ENCODE measurements at regions not wholly inside any gene's neighbourhood (a gene's known extent, or its start where the extent isn't known, plus 50 kb on each side); places are given as distances from the start of the nearest gene placed in this dataset.

GRCh38 chrX:122047261-122047660 is 999.9 kb downstream of the GLUD2 start:
- intact Hi-C loops (cut with DNase I; ENCODE audit: low total_unique reads), result no loop called here
- no peaks in the 10 kb centered on the region for H3K36me3 ChIP-seq (ENCODE audit: low read depth, missing control alignments)
- no peaks in the 10 kb centered on the region for H3K27me3 ChIP-seq
- H3K27ac ChIP-seq, result no peak overlapping the region
- no peak for TF ChIP-seq POLR2A (IDR thresholded peaks at IDR 0.05)
- no peak for TF ChIP-seq CTCF (IDR thresholded peaks at IDR 0.05)
- H3K4me3 ChIP-seq, result no peak overlapping the region
- no peak for DNase-seq
- 45% methylated on average over 2 of the region's 2 CpGs; no CpG with 5 or more reads in 1 of the 2 donors for WGBS, 2 donors
- H3K9me3 ChIP-seq, result no peaks in the 10 kb centered on the region
- H3K4me1 ChIP-seq, result no peaks in the 10 kb centered on the region

GRCh38 chrX:122055460-122055859 is 1008.0 kb downstream of the GLUD2 start:
- H3K36me3 ChIP-seq (ENCODE audit: low read depth, missing control alignments), result no peaks in the 10 kb centered on the region
- 29 to 38% methylated on average over 2 of the region's 2 CpGs for WGBS, 2 donors
- H3K27me3 ChIP-seq, result no peaks in the 10 kb centered on the region
- no peak for DNase-seq
- H3K27ac ChIP-seq, result no peak overlapping the region
- H3K4me3 ChIP-seq, result no peak overlapping the region
- no peaks in the 10 kb centered on the region for H3K4me1 ChIP-seq
- no peaks in the 10 kb centered on the region for H3K9me3 ChIP-seq
- TF ChIP-seq POLR2A (IDR thresholded peaks at IDR 0.05) (no peak), CTCF (IDR thresholded peaks at IDR 0.05) (no peak)
- intact Hi-C loops (cut with DNase I; ENCODE audit: low total_unique reads), result no loop called here

GRCh38 chrX:122055979-122056715 is 1008.7 kb downstream of the GLUD2 start:
- DNase-seq, result no peak
- TF ChIP-seq POLR2A (IDR thresholded peaks at IDR 0.05) (no peak), CTCF (IDR thresholded peaks at IDR 0.05) (no peak)
- no peaks in the 10 kb centered on the region for H3K4me1 ChIP-seq
- WGBS, 2 donors, result 83 to 84% methylated on average over 2 of the region's 2 CpGs
- H3K27me3 ChIP-seq, result no peaks in the 10 kb centered on the region
- no peak overlapping the region for H3K27ac ChIP-seq
- no peak overlapping the region for H3K4me3 ChIP-seq
- no peaks in the 10 kb centered on the region for H3K36me3 ChIP-seq (ENCODE audit: low read depth, missing control alignments)
- H3K9me3 ChIP-seq, result no peaks in the 10 kb centered on the region
- intact Hi-C loops (cut with DNase I; ENCODE audit: low total_unique reads), result no loop called here

GRCh38 chrX:122076241-122076640 is 1028.8 kb downstream of the GLUD2 start:
- Histone ChIP-seq H3K27me3 (no peaks in the 10 kb centered on the region), H3K27ac (no peak overlapping the region), H3K9me3 (no peaks in the 10 kb centered on the region), H3K4me1 (no peaks in the 10 kb centered on the region), H3K36me3 (ENCODE audit: low read depth, missing control alignments) (no peaks in the 10 kb centered on the region), H3K4me3 (no peak overlapping the region)
- DNase-seq, result no peak
- TF ChIP-seq POLR2A (IDR thresholded peaks at IDR 0.05) (no peak), CTCF (IDR thresholded peaks at IDR 0.05) (no peak)
- 53 to 57% methylated on average over 1 of the region's 1 CpG for WGBS, 2 donors
- intact Hi-C loops (cut with DNase I; ENCODE audit: low total_unique reads), result no loop called here

GRCh38 chrX:122078079-122078478 is 1030.7 kb downstream of the GLUD2 start:
- H3K27ac ChIP-seq, result no peak overlapping the region
- no peaks in the 10 kb centered on the region for H3K36me3 ChIP-seq (ENCODE audit: low read depth, missing control alignments)
- no peaks in the 10 kb centered on the region for H3K27me3 ChIP-seq
- no peak for DNase-seq
- intact Hi-C loops (cut with DNase I; ENCODE audit: low total_unique reads), result no loop called here
- H3K4me3 ChIP-seq, result no peak overlapping the region
- WGBS, 2 donors, result 92% methylated on average over 1 of the region's 1 CpG; no CpG with 5 or more reads in 1 of the 2 donors
- TF ChIP-seq POLR2A (IDR thresholded peaks at IDR 0.05), result no peak
- TF ChIP-seq CTCF (IDR thresholded peaks at IDR 0.05), result no peak
- no peaks in the 10 kb centered on the region for H3K9me3 ChIP-seq
- H3K4me1 ChIP-seq, result no peaks in the 10 kb centered on the region

All from testis (tissue), 2 donors.